ENCODE measurements at regions not wholly inside any gene's neighbourhood (a gene's known extent, or its start where the extent isn't known, plus 50 kb on each side); places are given as distances from the start of the nearest gene placed in this dataset.

- no peaks in the 10 kb centered on the region for H3K36me3 ChIP-seq
- no peak for TF ChIP-seq CTCF (IDR thresholded peaks at IDR 0.05; ENCODE audit: borderline replicate concordance)
- H3K4me1 ChIP-seq: peaks cover 37% of the 10 kb centered on the region
- H3K27ac ChIP-seq (replicated peaks): no peak overlapping the region
- DNase-seq: no peak
- no peaks in the 10 kb centered on the region for H3K9me3 ChIP-seq (replicated peaks)
- intact Hi-C loops (cut with micrococcal nuclease): no loop called here
- H3K4me3 ChIP-seq: no peak overlapping the region
- H3K27me3 ChIP-seq (ENCODE audit: low read depth): no peaks in the 10 kb centered on the region
Measured at GRCh38 chr2:64400105-64400728, 53.7 kb upstream of the LGALSL start.

DNA sequence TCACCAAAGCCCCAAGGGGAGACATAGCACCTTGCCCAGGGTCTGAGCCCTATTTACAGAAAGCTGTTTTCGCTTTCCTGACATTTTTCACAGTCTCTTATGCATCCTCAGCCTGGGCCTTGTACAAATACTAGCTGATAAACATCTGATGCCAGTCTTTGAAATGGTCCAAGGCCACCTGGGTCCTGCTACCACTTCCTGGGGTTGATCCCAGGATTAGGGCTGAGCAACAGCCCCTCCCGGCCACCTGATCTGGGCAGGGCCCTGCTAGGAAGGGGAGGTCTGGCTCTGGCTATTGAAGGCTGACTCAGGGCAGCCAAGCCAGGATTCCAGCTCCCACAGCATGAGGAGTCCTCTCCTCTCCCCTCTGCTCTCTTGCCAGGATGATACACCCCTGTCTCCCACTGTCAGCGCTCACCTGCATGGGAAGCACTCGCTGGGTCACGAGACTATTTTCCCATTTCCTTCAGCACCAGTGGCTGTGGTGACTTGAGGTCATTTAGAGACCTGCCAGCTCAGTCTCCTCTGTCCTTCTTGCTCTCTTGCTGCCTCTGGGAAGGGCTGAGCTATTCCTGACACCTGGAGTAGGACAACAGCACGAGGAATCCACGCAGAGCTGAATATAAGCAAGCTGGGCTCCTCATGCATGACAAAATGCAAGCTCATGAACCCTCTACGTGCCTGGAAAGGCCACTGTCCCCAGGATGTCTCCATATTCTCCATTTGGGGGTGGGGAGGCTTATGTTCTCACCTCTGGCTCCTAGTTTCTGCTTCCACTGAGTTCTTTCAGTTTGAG lies 53.0 kb upstream of the LGALSL start:
- no peaks in the 10 kb centered on the region for H3K36me3 ChIP-seq
- no peak overlapping the region for H3K27ac ChIP-seq (replicated peaks)
- H3K4me3 ChIP-seq: no peak overlapping the region
- H3K27me3 ChIP-seq (ENCODE audit: low read depth): no peaks in the 10 kb centered on the region
- no peak for DNase-seq
- TF ChIP-seq CTCF (IDR thresholded peaks at IDR 0.05; ENCODE audit: borderline replicate concordance): no peak
- intact Hi-C loops (cut with micrococcal nuclease): no loop called here
- H3K4me1 ChIP-seq: peaks cover 44% of the 10 kb centered on the region
- H3K9me3 ChIP-seq (replicated peaks): no peaks in the 10 kb centered on the region

DNA sequence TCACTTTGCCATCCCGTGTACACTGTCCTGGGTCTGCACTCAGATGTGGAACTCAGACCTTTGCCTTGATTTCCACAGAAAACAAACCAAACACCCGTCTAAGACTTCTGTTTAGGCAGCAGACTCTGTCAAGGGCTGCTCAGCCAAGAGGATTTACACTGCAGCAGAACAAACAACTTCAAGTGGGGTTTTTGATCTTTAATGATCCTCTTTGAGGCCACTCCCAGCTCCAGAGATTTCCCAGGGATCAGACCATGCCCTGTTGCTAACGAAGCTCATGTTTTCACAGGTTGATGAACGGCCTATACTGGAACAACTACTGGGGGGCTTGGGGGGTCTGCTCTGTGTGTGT lies 52.5 kb upstream of the LGALSL start:
- no peak for TF ChIP-seq CTCF (IDR thresholded peaks at IDR 0.05; ENCODE audit: borderline replicate concordance)
- intact Hi-C loops (cut with micrococcal nuclease): no loop called here
- no peaks in the 10 kb centered on the region for H3K9me3 ChIP-seq (replicated peaks)
- no peak for DNase-seq
- H3K4me3 ChIP-seq: no peak overlapping the region
- H3K27me3 ChIP-seq (ENCODE audit: low read depth): no peaks in the 10 kb centered on the region
- no peak overlapping the region for H3K27ac ChIP-seq (replicated peaks)
- no peaks in the 10 kb centered on the region for H3K36me3 ChIP-seq
- peaks cover 50% of the 10 kb centered on the region for H3K4me1 ChIP-seq

GRCh38 chr2:64402876-64403275 lies 51.1 kb upstream of the LGALSL start:
- intact Hi-C loops (cut with micrococcal nuclease): no loop called here
- no peak overlapping the region for H3K4me3 ChIP-seq
- TF ChIP-seq CTCF (IDR thresholded peaks at IDR 0.05; ENCODE audit: borderline replicate concordance): no peak

DNA sequence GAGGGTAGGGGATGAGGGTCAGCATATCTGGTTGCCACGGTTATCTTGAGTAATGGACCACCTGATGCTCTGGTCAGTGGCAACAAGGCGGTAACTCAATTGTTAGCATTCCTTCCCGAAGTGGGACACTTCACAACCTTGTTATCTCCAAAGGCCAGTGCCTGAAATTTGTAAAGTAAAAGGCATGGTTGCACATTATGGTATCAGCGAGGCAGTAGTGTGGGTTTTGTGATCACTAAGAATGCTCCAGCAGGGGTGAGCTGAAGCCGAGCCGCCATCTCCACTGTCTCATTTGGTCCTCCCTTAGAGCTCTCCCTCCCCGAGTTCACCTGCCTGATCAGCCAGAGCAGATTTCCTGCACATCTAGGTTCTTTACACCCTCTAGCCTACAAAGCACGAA lies 50.5 kb upstream of the LGALSL start:
- peak overlapping the region; percentile 89 for H3K27ac ChIP-seq (replicated peaks)
- no peak for TF ChIP-seq CTCF (IDR thresholded peaks at IDR 0.05; ENCODE audit: borderline replicate concordance)
- no peaks in the 10 kb centered on the region for H3K36me3 ChIP-seq
- H3K4me3 ChIP-seq: peak overlapping the region; percentile 28
- H3K9me3 ChIP-seq (replicated peaks): no peaks in the 10 kb centered on the region
- H3K27me3 ChIP-seq (ENCODE audit: low read depth): no peaks in the 10 kb centered on the region
- DNase-seq: no peak
- peaks cover 53% of the 10 kb centered on the region for H3K4me1 ChIP-seq
- intact Hi-C loops (cut with micrococcal nuclease): no loop called here

More at GRCh38 chr2:64402876-64403275, 51.1 kb upstream of the LGALSL start:
- Histone ChIP-seq H3K9me3 (replicated peaks) (no peaks in the 10 kb centered on the region), H3K27me3 (ENCODE audit: low read depth) (no peaks in the 10 kb centered on the region), H3K36me3 (no peaks in the 10 kb centered on the region), H3K4me1 (peaks cover 53% of the 10 kb centered on the region), H3K27ac (replicated peaks) (peak overlapping the region; percentile 89)
- no peak for DNase-seq
